ENCODE measurements at regions not wholly inside any gene's neighbourhood (a gene's known extent, or its start where the extent isn't known, plus 50 kb on each side); places are given as distances from the start of the nearest gene placed in this dataset.

DNA sequence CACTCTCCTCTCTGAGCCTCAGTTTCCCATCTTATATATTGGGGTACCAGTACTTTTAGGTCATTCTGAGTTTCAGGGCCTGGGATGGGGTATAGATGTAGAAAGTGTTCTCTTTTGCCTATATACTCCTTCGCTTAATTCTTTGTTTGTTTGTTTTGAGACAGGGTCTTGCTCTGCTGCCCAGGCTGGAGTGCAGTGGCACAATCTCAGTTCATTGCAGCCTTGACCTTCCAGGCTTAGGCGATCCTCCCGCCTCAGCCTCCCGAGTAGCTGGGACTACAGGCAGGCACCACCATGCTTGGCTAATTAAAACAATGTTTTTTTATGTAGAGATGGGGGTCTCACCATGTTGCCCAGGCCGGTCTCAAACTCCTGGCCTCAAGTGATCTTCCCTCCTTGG lies 152.1 kb downstream of the AACS start:
- 67% methylated on average over 5 of the region's 5 CpGs for WGBS
- TF ChIP-seq EP300 (IDR thresholded peaks at IDR 0.05) = no peak
- no peak for TF ChIP-seq POLR2A (IDR thresholded peaks at IDR 0.05; ENCODE audit: low read depth)
- TF ChIP-seq, protein P1, sequence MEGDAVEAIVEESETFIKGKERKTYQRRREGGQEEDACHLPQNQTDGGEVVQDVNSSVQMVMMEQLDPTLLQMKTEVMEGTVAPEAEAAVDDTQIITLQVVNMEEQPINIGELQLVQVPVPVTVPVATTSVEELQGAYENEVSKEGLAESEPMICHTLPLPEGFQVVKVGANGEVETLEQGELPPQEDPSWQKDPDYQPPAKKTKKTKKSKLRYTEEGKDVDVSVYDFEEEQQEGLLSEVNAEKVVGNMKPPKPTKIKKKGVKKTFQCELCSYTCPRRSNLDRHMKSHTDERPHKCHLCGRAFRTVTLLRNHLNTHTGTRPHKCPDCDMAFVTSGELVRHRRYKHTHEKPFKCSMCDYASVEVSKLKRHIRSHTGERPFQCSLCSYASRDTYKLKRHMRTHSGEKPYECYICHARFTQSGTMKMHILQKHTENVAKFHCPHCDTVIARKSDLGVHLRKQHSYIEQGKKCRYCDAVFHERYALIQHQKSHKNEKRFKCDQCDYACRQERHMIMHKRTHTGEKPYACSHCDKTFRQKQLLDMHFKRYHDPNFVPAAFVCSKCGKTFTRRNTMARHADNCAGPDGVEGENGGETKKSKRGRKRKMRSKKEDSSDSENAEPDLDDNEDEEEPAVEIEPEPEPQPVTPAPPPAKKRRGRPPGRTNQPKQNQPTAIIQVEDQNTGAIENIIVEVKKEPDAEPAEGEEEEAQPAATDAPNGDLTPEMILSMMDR (IDR thresholded peaks at IDR 0.05) = no peak
- no peak for TF ChIP-seq POLR2AphosphoS5 (IDR thresholded peaks at IDR 0.05)
- peaks cover 0 to 45% (median 0%) of the 10 kb centered on the region in 4 donors for H3K27me3 ChIP-seq
- no peak for DNase-seq (ENCODE audit: extremely low spot score)
- peaks cover 0 to 6% (median 0%) of the 10 kb centered on the region in 4 donors for H3K9me3 ChIP-seq
- H3K4me3 ChIP-seq = no peak overlapping the region
- H3K27ac ChIP-seq (replicated peaks in 1 of 4) = no peak overlapping the region
- H3K36me3 ChIP-seq = no peaks in the 10 kb centered on the region
- H3K4me1 ChIP-seq = no peaks in the 10 kb centered on the region
- intact Hi-C loops (cut with DNase I) = no loop called here

DNA sequence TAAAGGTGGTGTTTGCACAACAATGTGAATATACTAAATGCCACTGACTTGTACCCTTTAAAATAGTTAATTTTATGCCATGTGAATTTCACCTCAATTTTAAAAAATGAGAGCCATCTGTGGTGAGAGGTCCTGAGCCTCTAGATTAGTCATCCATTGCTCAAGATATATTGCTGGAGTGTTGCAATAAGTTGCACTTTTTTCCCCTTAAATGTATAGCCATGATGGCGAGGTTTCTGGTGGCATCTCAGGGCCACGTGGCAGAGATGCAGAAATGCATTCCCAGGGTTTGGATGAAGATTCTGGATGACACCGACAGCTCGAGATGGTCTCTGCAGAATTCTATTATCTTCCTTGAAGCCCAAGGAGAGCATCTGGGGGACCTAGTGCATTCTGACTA lies 153.7 kb downstream of the AACS start:
- Histone ChIP-seq H3K4me3 (no peak overlapping the region), H3K27ac (replicated peaks in 1 of 4) (no peak overlapping the region), H3K36me3 (no peaks in the 10 kb centered on the region), H3K9me3 (peaks cover 0 to 6% (median 0%) of the 10 kb centered on the region in 4 donors), H3K4me1 (no peaks in the 10 kb centered on the region), H3K27me3 (peaks cover 0 to 42% (median 0%) of the 10 kb centered on the region in 4 donors)
- TF ChIP-seq EP300 (IDR thresholded peaks at IDR 0.05) (no peak), POLR2AphosphoS5 (IDR thresholded peaks at IDR 0.05) (no peak), POLR2A (IDR thresholded peaks at IDR 0.05; ENCODE audit: low read depth) (no peak)
- TF ChIP-seq, protein P1 (IDR thresholded peaks at IDR 0.05) = no peak
- WGBS = 78% methylated on average over 4 of the region's 4 CpGs
- intact Hi-C loops (cut with DNase I) = no loop called here
- DNase-seq (ENCODE audit: extremely low spot score) = no peak

DNA sequence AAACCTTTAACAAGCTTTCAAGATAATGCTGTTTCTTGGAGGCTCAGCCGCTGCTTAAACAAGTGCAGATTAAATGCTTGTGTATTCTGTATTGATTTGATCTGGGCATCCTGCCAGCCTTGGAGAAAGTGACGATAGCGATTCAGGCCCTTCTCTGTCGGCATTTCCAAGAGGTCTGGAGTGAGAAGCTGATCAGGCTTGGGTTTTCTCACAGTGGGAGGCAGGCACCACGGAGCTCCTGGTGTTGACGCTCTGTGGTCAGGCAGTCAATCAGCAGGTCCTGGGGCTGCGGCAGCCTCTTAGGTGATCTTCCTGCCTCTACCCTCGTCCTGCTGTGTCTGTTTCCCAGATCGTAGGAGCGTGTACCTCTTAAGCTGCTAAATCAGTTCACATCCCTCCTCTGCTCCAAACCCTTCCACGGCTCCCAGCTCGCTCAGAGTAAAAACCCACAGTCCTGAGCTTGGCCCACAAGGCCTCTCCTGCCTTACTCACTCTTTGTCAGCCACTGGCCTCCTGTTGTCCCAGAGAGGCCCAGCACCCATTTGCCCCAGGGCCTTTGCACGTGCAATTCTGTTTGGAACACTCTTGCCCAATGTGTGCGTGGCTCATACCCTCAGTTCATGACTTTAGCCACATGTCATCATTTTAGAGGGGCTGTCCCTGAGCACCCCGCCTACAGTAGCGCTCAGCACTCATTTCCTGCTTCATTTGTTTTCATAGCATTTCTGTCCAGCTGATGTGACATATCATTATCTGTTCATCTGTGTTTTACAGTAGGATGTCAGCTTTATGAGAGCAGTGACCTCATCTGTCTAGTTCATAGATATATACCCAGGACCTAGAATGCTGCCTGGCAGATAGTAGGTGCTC lies 155.4 kb downstream of the AACS start:
- intact Hi-C loops (cut with DNase I) = no loop called here
- no peak for DNase-seq (ENCODE audit: extremely low spot score)
- Histone ChIP-seq H3K36me3 (no peaks in the 10 kb centered on the region), H3K9me3 (no peaks in the 10 kb centered on the region), H3K27me3 (peaks cover 0 to 37% (median 0%) of the 10 kb centered on the region in 4 donors), H3K27ac (replicated peaks in 1 of 4) (no peak overlapping the region), H3K4me3 (no peak overlapping the region), H3K4me1 (no peaks in the 10 kb centered on the region)
- TF ChIP-seq POLR2AphosphoS5 (IDR thresholded peaks at IDR 0.05) (no peak), POLR2A (IDR thresholded peaks at IDR 0.05; ENCODE audit: low read depth) (no peak), EP300 (IDR thresholded peaks at IDR 0.05) (no peak)
- TF ChIP-seq, protein P1 (IDR thresholded peaks at IDR 0.05) = no peak
- WGBS = 57% methylated on average over 16 of the region's 16 CpGs

- TF ChIP-seq POLR2A (IDR thresholded peaks at IDR 0.05; ENCODE audit: low read depth) (no peak), EP300 (IDR thresholded peaks at IDR 0.05) (no peak), POLR2AphosphoS5 (IDR thresholded peaks at IDR 0.05) (no peak)
- TF ChIP-seq, protein P1 (IDR thresholded peaks at IDR 0.05) = no peak
- Histone ChIP-seq H3K9me3 (no peaks in the 10 kb centered on the region), H3K4me3 (no peak overlapping the region), H3K27me3 (peaks cover 0 to 37% (median 0%) of the 10 kb centered on the region in 4 donors), H3K36me3 (no peaks in the 10 kb centered on the region), H3K27ac (replicated peaks in 1 of 4) (no peak overlapping the region), H3K4me1 (no peaks in the 10 kb centered on the region)
- intact Hi-C loops (cut with DNase I) = no loop called here
- DNase-seq (ENCODE audit: extremely low spot score) = no peak
- WGBS = 85% methylated on average over 4 of the region's 4 CpGs
These were observed 156.4 kb downstream of the AACS start for GRCh38 chr12:125221602-125222001.
